Effector CD8-positive, alpha-beta T cell (primary cell): ENCODE measurements at regions not wholly inside any gene's neighbourhood (a gene's known extent, or its start where the extent isn't known, plus 50 kb on each side); places are given as distances from the start of the nearest gene placed in this dataset.
"Not testable (repeated sequence)": the region's sequence is repeated elsewhere in the genome, so short reads cannot be mapped to it uniquely, and the experiment has no call there.

Experiments used
- DNase-seq: peaks from one replicate; lab custom pipeline; 2025; lab: John Stamatoyannopoulos, UW

GRCh38 chr7:69309601-69310000 is 288.7 kb upstream of the AUTS2 start:
- DNase-seq: no peak

GRCh38 chr7:69311489-69311888 is 286.8 kb upstream of the AUTS2 start:
- no peak for DNase-seq

- not testable (repeated sequence) for DNase-seq
Observed at GRCh38 chr7:69313852-69314251, 284.4 kb upstream of the AUTS2 start.

GRCh38 chr7:69318794-69319193 is 279.5 kb upstream of the AUTS2 start:
- DNase-seq: no peak

GRCh38 chr7:69328516-69328915 is 269.8 kb upstream of the AUTS2 start:
- no peak for DNase-seq

GRCh38 chr7:69334701-69335100 is 263.6 kb upstream of the AUTS2 start:
- no peak for DNase-seq

GRCh38 chr7:69335331-69335730 is 262.9 kb upstream of the AUTS2 start:
- DNase-seq: no peak

- no peak for DNase-seq
Observed at GRCh38 chr7:69336976-69337375, 261.3 kb upstream of the AUTS2 start.

- no peak for DNase-seq
Observed at GRCh38 chr7:69338144-69338543, 260.1 kb upstream of the AUTS2 start.

GRCh38 chr7:69341288-69341687 is 257.0 kb upstream of the AUTS2 start:
- DNase-seq: no peak

- no peak for DNase-seq
Observed at GRCh38 chr7:69342154-69342884, 256.0 kb upstream of the AUTS2 start.

GRCh38 chr7:69349291-69349690 is 249.0 kb upstream of the AUTS2 start:
- no peak for DNase-seq

- DNase-seq: no peak
Observed at GRCh38 chr7:69358163-69358821, 240.0 kb upstream of the AUTS2 start.

- DNase-seq: no peak
Observed at GRCh38 chr7:69359003-69359700, 239.1 kb upstream of the AUTS2 start.

- no peak for DNase-seq
Observed at GRCh38 chr7:69360913-69361312, 237.4 kb upstream of the AUTS2 start.

- DNase-seq: no peak
Observed at GRCh38 chr7:69363136-69363535, 235.1 kb upstream of the AUTS2 start.

GRCh38 chr7:69364813-69365643 is 233.2 kb upstream of the AUTS2 start:
- DNase-seq: no peak

- no peak for DNase-seq
Observed at GRCh38 chr7:69365651-69366192, 232.6 kb upstream of the AUTS2 start.

GRCh38 chr7:69367780-69368179 is 230.5 kb upstream of the AUTS2 start:
- no peak for DNase-seq

GRCh38 chr7:69373171-69374043 is 224.9 kb upstream of the AUTS2 start:
- DNase-seq: no peak

- no peak for DNase-seq
Observed at GRCh38 chr7:69374044-69374425, 224.2 kb upstream of the AUTS2 start.
